ENCODE measurements at regions not wholly inside any gene's neighbourhood (a gene's known extent, or its start where the extent isn't known, plus 50 kb on each side); places are given as distances from the start of the nearest gene placed in this dataset.

- no peaks in the 10 kb centered on the region for H3K9me3 ChIP-seq (ENCODE audit: control extremely low read depth in 1 of 3, control insufficient read depth in 2 of 3, insufficient read depth in 1 of 3, low read length in 2 of 3)
- H4K20me1 ChIP-seq (ENCODE audit: control insufficient read depth, insufficient read depth, low read length, poor library complexity, severe bottlenecking) = no peaks in the 10 kb centered on the region
- no peak overlapping the region for H3K27ac Mint-ChIP-seq
- no peaks in the 10 kb centered on the region for H3K27me3 ChIP-seq (replicated peaks in 1 of 4; ENCODE audit: control extremely low read depth in 1 of 4, control insufficient read depth in 3 of 4, insufficient read depth in 4 of 4, low read length in 3 of 4)
- H3K27ac ChIP-seq (ENCODE audit: low read length in 2 of 2) = no peak overlapping the region
- no peaks in the 10 kb centered on the region for H3K36me3 ChIP-seq (replicated peaks in 1 of 2; ENCODE audit: control extremely low read depth in 1 of 2, control insufficient read depth in 1 of 2, extremely low read depth in 1 of 2, insufficient read depth in 2 of 2, low read length in 1 of 2)
- H3K4me3 ChIP-seq (ENCODE audit: control extremely low read depth in 1 of 5, extremely low read depth in 1 of 5, insufficient read depth in 1 of 5, low read depth in 2 of 5, low read length in 4 of 5) = no peak overlapping the region
- no peak overlapping the region for H3K9ac ChIP-seq (ENCODE audit: low read length)
- no peak for ATAC-seq (ENCODE audit: low read depth)
- no peak overlapping the region for H3K4me3 Mint-ChIP-seq
- peaks cover 11% of the 10 kb centered on the region for H3K27me3 Mint-ChIP-seq
- no peak for DNase-seq
- H3K79me2 ChIP-seq (ENCODE audit: control insufficient read depth, insufficient read depth, low read length) = no peaks in the 10 kb centered on the region
- POLR2A ChIA-PET = no interaction called here
- peaks cover 6% of the 10 kb centered on the region for H3K9me3 Mint-ChIP-seq (ENCODE audit: insufficient read depth)
- no peak overlapping the region for H3K4me2 ChIP-seq (replicated peaks; ENCODE audit: low read depth, low read length, poor library complexity, severe bottlenecking)
- WGBS (ENCODE audit: insufficient coverage) = 93% methylated on average over 7 of the region's 10 CpGs
- no peak overlapping the region for H2AFZ ChIP-seq (ENCODE audit: insufficient read depth, low read depth, low read length, poor library complexity, severe bottlenecking)
- peaks cover 3 to 6% of the 10 kb centered on the region in 2 donors for H3K4me1 ChIP-seq (ENCODE audit: control insufficient read depth in 2 of 2, insufficient read depth in 2 of 2, low read length in 2 of 2)
- intact Hi-C loops (cut with micrococcal nuclease) = no loop called here
- CTCF ChIA-PET = no interaction called here
- TF ChIP-seq CTCF (IDR thresholded peaks at IDR 0.05) = no peak
- no peak for TF ChIP-seq EZH2 (IDR thresholded peaks at IDR 0.05; ENCODE audit: borderline replicate concordance, insufficient read depth, low read depth, low read length, poor library complexity, severe bottlenecking)
- H3K4me1 Mint-ChIP-seq = peaks cover 5% of the 10 kb centered on the region
Measured at GRCh38 chr6:21844120-21844917, 250.8 kb downstream of the SOX4 start.

- intact Hi-C loops (cut with micrococcal nuclease) = no loop called here
- H3K79me2 ChIP-seq (ENCODE audit: control insufficient read depth, insufficient read depth, low read length) = no peaks in the 10 kb centered on the region
- ATAC-seq (ENCODE audit: low read depth) (no peak), DNase-seq (no peak)
- H3K36me3 ChIP-seq (replicated peaks in 1 of 2; ENCODE audit: control extremely low read depth in 1 of 2, control insufficient read depth in 1 of 2, extremely low read depth in 1 of 2, insufficient read depth in 2 of 2, low read length in 1 of 2) = no peaks in the 10 kb centered on the region
- ChIA-PET CTCF (no interaction called here), POLR2A (no interaction called here)
- no peak overlapping the region for H3K4me3 ChIP-seq (ENCODE audit: control extremely low read depth in 1 of 5, extremely low read depth in 1 of 5, insufficient read depth in 1 of 5, low read depth in 2 of 5, low read length in 4 of 5)
- H3K27me3 ChIP-seq (replicated peaks in 1 of 4; ENCODE audit: control extremely low read depth in 1 of 4, control insufficient read depth in 3 of 4, insufficient read depth in 4 of 4, low read length in 3 of 4) = no peaks in the 10 kb centered on the region
- WGBS (ENCODE audit: insufficient coverage) = no CpG with 5 or more reads among the region's 3 CpGs
- peaks cover 11% of the 10 kb centered on the region for H3K27me3 Mint-ChIP-seq
- H3K4me1 ChIP-seq (ENCODE audit: control insufficient read depth in 2 of 2, insufficient read depth in 2 of 2, low read length in 2 of 2) = peaks cover 3 to 6% of the 10 kb centered on the region in 2 donors
- peaks cover 5% of the 10 kb centered on the region for H3K4me1 Mint-ChIP-seq
- H3K27ac ChIP-seq (ENCODE audit: low read length in 2 of 2) = no peak overlapping the region
- peaks cover 6% of the 10 kb centered on the region for H3K9me3 Mint-ChIP-seq (ENCODE audit: insufficient read depth)
- H3K9me3 ChIP-seq (ENCODE audit: control extremely low read depth in 1 of 3, control insufficient read depth in 2 of 3, insufficient read depth in 1 of 3, low read length in 2 of 3) = no peaks in the 10 kb centered on the region
- no peak overlapping the region for H3K4me3 Mint-ChIP-seq
- H3K4me2 ChIP-seq (replicated peaks; ENCODE audit: low read depth, low read length, poor library complexity, severe bottlenecking) = no peak overlapping the region
- H2AFZ ChIP-seq (ENCODE audit: insufficient read depth, low read depth, low read length, poor library complexity, severe bottlenecking) = no peak overlapping the region
- TF ChIP-seq CTCF (IDR thresholded peaks at IDR 0.05) = no peak
- TF ChIP-seq EZH2 (IDR thresholded peaks at IDR 0.05; ENCODE audit: borderline replicate concordance, insufficient read depth, low read depth, low read length, poor library complexity, severe bottlenecking) = no peak
- H3K27ac Mint-ChIP-seq = no peak overlapping the region
- no peaks in the 10 kb centered on the region for H4K20me1 ChIP-seq (ENCODE audit: control insufficient read depth, insufficient read depth, low read length, poor library complexity, severe bottlenecking)
- H3K9ac ChIP-seq (ENCODE audit: low read length) = no peak overlapping the region
Measured at GRCh38 chr6:21845018-21845417, 251.5 kb downstream of the SOX4 start.

Data from B cell (primary cell).